H1 (cell line): ENCODE measurements at regions not wholly inside any gene's neighbourhood (a gene's known extent, or its start where the extent isn't known, plus 50 kb on each side); places are given as distances from the start of the nearest gene placed in this dataset.

Source experiments
- ATF3 ChIP-seq: IDR thresholded peaks from 2 replicates; pipeline ENCODE4 v1.6.1; 2011; ENCODE audit warnings: low read depth, mild to moderate bottlenecking, low read length; ENCODE audit not compliant: insufficient read depth
- EZH2 ChIP-seq: fragments of 200-600 bp; sonication (generic); IDR thresholded peaks from 2 replicates; pipeline ENCODE4 v1.7.1; 2012; ENCODE audit warnings: low read depth, mild to moderate bottlenecking, moderate library complexity, low read length, inconsistent platforms; ENCODE audit not compliant: severe bottlenecking
- GABPA ChIP-seq: IDR thresholded peaks from 2 replicates; pipeline ENCODE4 v1.6.1; 2011; ENCODE audit warnings: mild to moderate bottlenecking, low read length, moderate library complexity, borderline replicate concordance; ENCODE audit not compliant: insufficient read depth
- KDM1A ChIP-seq: fragments of 200-600, 300-600 bp; sonication (generic); IDR thresholded peaks from 2 replicates; pipeline ENCODE4 v1.7.1; 2016; ENCODE audit warnings: mild to moderate bottlenecking, low read length, borderline replicate concordance
- POLR2A ChIP-seq, 2 experiments: IDR thresholded peaks; 1 replicate in 1 of 2; 2 replicates in 1 of 2; pipeline ENCODE4 v1.6.1; 2011; ENCODE audit warnings: low read depth in 2 of 2, low read length in 2 of 2, mild to moderate bottlenecking in 2 of 2; ENCODE audit errors: control extremely low read depth in 1 of 2
- RAD21 ChIP-seq, 2 experiments: IDR thresholded peaks in 1 of 2; conservative IDR thresholded peaks in 1 of 2; 2 replicates each; pipeline ENCODE4 v1.6.1; 2011; ENCODE audit warnings: low read depth in 2 of 2, low read length in 2 of 2, improper control_type of control experiment in 1 of 2, inconsistent platforms in 1 of 2, mild to moderate bottlenecking in 1 of 2, moderate library complexity in 1 of 2
- RBBP5 ChIP-seq: IDR thresholded peaks from 2 replicates; pipeline ENCODE4 v1.7.1; 2012; ENCODE audit warnings: low read depth, mild to moderate bottlenecking, inconsistent platforms, low read length, moderate library complexity, borderline replicate concordance
- SP4 ChIP-seq: IDR thresholded peaks from 2 replicates; pipeline ENCODE4 v1.6.1; 2012; ENCODE audit warnings: low read length, inconsistent platforms
- SUZ12 ChIP-seq: fragments of 200-600 bp; sonication (generic); IDR thresholded peaks from 2 replicates; pipeline ENCODE4 v1.6.1; 2012; ENCODE audit warnings: mild to moderate bottlenecking, inconsistent platforms, low read length, moderate library complexity, mixed read lengths
- TAF7 ChIP-seq: optimal IDR thresholded peaks from 2 replicates; pipeline ENCODE3; 2011; ENCODE audit warnings: low read depth, mild to moderate bottlenecking, inconsistent platforms, low read length, moderate library complexity, borderline replicate concordance
- TF ChIP-seq, protein P1 (sequence below), 3 experiments: IDR thresholded peaks; 1 replicate in 2 of 3; 2 replicates in 1 of 3; pipeline versions ENCODE4 v1.5.1 to v1.6.1; 2011; ENCODE audit warnings: low read length in 3 of 3, mild to moderate bottlenecking in 3 of 3, inconsistent platforms in 2 of 3, low read depth in 1 of 3, moderate library complexity in 1 of 3; ENCODE audit not compliant: insufficient read depth in 1 of 3; ENCODE audit errors: control extremely low read depth in 1 of 3
- TF ChIP-seq, protein P2 (sequence below): IDR thresholded peaks from 2 replicates; pipeline ENCODE4 v1.6.1; 2012; ENCODE audit warnings: inconsistent platforms

GRCh38 chr9:108211411-108211955 is 644.3 kb downstream of the ACTL7B start:
- TF ChIP-seq SUZ12 (no peak), POLR2A (IDR thresholded peaks at IDR 0.05; ENCODE audit: control extremely low read depth in 1 of 2, low read depth in 2 of 2, low read length in 2 of 2) (no peak), GABPA (no peak), RAD21 (IDR thresholded peaks at IDR 0.05 in 1 of 2, conservative IDR thresholded peaks at IDR 0.05 in 1 of 2; ENCODE audit: low read depth in 2 of 2, low read length in 2 of 2) (no peak), ATF3 (no peak), TAF7 (no peak), EZH2 (no peak), SP4 (no peak), KDM1A (no peak), RBBP5 (no peak)
- TF ChIP-seq, protein P1, sequence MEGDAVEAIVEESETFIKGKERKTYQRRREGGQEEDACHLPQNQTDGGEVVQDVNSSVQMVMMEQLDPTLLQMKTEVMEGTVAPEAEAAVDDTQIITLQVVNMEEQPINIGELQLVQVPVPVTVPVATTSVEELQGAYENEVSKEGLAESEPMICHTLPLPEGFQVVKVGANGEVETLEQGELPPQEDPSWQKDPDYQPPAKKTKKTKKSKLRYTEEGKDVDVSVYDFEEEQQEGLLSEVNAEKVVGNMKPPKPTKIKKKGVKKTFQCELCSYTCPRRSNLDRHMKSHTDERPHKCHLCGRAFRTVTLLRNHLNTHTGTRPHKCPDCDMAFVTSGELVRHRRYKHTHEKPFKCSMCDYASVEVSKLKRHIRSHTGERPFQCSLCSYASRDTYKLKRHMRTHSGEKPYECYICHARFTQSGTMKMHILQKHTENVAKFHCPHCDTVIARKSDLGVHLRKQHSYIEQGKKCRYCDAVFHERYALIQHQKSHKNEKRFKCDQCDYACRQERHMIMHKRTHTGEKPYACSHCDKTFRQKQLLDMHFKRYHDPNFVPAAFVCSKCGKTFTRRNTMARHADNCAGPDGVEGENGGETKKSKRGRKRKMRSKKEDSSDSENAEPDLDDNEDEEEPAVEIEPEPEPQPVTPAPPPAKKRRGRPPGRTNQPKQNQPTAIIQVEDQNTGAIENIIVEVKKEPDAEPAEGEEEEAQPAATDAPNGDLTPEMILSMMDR (IDR thresholded peaks at IDR 0.05; ENCODE audit: control extremely low read depth in 1 of 3, insufficient read depth in 1 of 3, low read depth in 1 of 3, low read length in 3 of 3): no peak
- TF ChIP-seq, protein P2, sequence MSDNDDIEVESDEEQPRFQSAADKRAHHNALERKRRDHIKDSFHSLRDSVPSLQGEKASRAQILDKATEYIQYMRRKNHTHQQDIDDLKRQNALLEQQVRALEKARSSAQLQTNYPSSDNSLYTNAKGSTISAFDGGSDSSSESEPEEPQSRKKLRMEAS: no peak
